ENCODE measurements at regions not wholly inside any gene's neighbourhood (a gene's known extent, or its start where the extent isn't known, plus 50 kb on each side); places are given as distances from the start of the nearest gene placed in this dataset.

- Histone ChIP-seq H3K9me2 (ENCODE audit: insufficient read depth, low read length) (no peaks in the 10 kb centered on the region), H3K27me3 (ENCODE audit: insufficient read depth, low read depth, low read length) (no peaks in the 10 kb centered on the region), H3K27ac (ENCODE audit: low read length) (no peak overlapping the region), H3K9ac (ENCODE audit: low read length) (no peak overlapping the region), H4K20me1 (ENCODE audit: insufficient read depth) (no peaks in the 10 kb centered on the region), H3K79me2 (replicated peaks; ENCODE audit: insufficient read depth, low read length) (no peaks in the 10 kb centered on the region), H3F3A (ENCODE audit: insufficient read depth, low read length, poor library complexity, severe bottlenecking) (no peaks in the 10 kb centered on the region), H3K36me3 (ENCODE audit: insufficient read depth, low read length) (no peaks in the 10 kb centered on the region), H3K9me3 (ENCODE audit: low read length) (no peaks in the 10 kb centered on the region), H2AFZ (ENCODE audit: low read depth, low read length) (no peak overlapping the region), H3K4me3 (ENCODE audit: low read length) (no peak overlapping the region), H3K4me2 (ENCODE audit: low read length) (no peak overlapping the region)
- TF ChIP-seq SMC3 (conservative IDR thresholded peaks at IDR 0.05; ENCODE audit: poor library complexity) (no peak), CTCF (IDR thresholded peaks at IDR 0.05; ENCODE audit: poor library complexity, severe bottlenecking) (no peak), EZH2 (IDR thresholded peaks at IDR 0.05; ENCODE audit: borderline replicate concordance, insufficient read depth, low read length, poor library complexity, severe bottlenecking) (no peak), POLR2AphosphoS5 (IDR thresholded peaks at IDR 0.05) (no peak), MXI1 (conservative IDR thresholded peaks at IDR 0.05; ENCODE audit: poor library complexity, severe bottlenecking) (no peak), EP300 (conservative IDR thresholded peaks at IDR 0.05; ENCODE audit: poor library complexity, severe bottlenecking) (no peak), TAF1 (IDR thresholded peaks at IDR 0.05; ENCODE audit: low read depth) (no peak), RAD21 (conservative IDR thresholded peaks at IDR 0.05) (no peak)
- TF ChIP-seq, protein P1, sequence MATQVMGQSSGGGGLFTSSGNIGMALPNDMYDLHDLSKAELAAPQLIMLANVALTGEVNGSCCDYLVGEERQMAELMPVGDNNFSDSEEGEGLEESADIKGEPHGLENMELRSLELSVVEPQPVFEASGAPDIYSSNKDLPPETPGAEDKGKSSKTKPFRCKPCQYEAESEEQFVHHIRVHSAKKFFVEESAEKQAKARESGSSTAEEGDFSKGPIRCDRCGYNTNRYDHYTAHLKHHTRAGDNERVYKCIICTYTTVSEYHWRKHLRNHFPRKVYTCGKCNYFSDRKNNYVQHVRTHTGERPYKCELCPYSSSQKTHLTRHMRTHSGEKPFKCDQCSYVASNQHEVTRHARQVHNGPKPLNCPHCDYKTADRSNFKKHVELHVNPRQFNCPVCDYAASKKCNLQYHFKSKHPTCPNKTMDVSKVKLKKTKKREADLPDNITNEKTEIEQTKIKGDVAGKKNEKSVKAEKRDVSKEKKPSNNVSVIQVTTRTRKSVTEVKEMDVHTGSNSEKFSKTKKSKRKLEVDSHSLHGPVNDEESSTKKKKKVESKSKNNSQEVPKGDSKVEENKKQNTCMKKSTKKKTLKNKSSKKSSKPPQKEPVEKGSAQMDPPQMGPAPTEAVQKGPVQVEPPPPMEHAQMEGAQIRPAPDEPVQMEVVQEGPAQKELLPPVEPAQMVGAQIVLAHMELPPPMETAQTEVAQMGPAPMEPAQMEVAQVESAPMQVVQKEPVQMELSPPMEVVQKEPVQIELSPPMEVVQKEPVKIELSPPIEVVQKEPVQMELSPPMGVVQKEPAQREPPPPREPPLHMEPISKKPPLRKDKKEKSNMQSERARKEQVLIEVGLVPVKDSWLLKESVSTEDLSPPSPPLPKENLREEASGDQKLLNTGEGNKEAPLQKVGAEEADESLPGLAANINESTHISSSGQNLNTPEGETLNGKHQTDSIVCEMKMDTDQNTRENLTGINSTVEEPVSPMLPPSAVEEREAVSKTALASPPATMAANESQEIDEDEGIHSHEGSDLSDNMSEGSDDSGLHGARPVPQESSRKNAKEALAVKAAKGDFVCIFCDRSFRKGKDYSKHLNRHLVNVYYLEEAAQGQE (IDR thresholded peaks at IDR 0.05; ENCODE audit: borderline replicate concordance) = no peak
Observed at GRCh38 chr17:55965051-55965450, 188.2 kb upstream of the ANKFN1 start.

DNA sequence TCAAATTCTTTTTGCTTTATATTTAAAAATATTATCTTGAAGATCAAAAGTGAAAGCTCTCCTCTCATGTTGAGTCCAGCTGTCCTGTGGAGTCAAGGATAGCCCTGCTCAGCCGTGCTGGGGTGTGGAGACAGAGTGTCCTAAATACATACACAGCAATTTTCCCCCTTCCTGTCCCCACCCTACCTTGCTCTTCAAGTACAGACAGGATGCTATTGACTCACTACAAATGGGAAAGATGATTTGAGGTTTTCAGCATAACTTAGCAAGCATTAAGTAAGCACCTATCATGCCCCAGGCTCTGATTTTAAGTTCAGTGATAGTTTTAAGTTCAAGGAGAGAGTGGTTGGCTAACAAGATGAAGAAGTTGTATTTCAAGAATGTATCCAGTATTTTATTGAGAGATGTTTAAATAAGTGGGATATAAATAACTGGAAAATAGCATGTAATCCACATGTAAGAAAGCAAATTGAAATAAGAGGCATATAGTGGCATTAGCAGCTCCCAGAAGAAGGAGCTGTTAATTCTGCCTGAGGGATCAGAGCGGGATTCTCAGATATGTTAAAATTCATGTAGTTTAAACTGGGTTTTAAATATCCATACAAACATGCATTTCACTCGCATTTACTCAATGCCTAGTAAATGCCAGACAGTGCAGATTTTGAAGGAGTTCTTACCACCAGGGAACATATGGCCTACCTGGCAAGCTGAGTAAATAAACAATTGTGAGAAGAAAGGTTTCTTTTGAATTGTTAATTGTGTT lies 183.5 kb upstream of the ANKFN1 start:
- Histone ChIP-seq H3K36me3 (ENCODE audit: insufficient read depth, low read length) (no peaks in the 10 kb centered on the region), H3K9me2 (ENCODE audit: insufficient read depth, low read length) (no peaks in the 10 kb centered on the region), H3K27me3 (ENCODE audit: insufficient read depth, low read depth, low read length) (no peaks in the 10 kb centered on the region), H3K79me2 (replicated peaks; ENCODE audit: insufficient read depth, low read length) (no peaks in the 10 kb centered on the region), H4K20me1 (ENCODE audit: insufficient read depth) (no peaks in the 10 kb centered on the region), H3F3A (ENCODE audit: insufficient read depth, low read length, poor library complexity, severe bottlenecking) (no peaks in the 10 kb centered on the region), H3K27ac (ENCODE audit: low read length) (no peak overlapping the region), H3K4me2 (ENCODE audit: low read length) (no peak overlapping the region), H2AFZ (ENCODE audit: low read depth, low read length) (no peak overlapping the region), H3K4me3 (ENCODE audit: low read length) (no peak overlapping the region), H3K9me3 (ENCODE audit: low read length) (no peaks in the 10 kb centered on the region), H3K9ac (ENCODE audit: low read length) (no peak overlapping the region)
- TF ChIP-seq TAF1 (IDR thresholded peaks at IDR 0.05; ENCODE audit: low read depth) (no peak), CTCF (IDR thresholded peaks at IDR 0.05; ENCODE audit: poor library complexity, severe bottlenecking) (no peak), RAD21 (conservative IDR thresholded peaks at IDR 0.05) (no peak), POLR2AphosphoS5 (IDR thresholded peaks at IDR 0.05) (no peak)
- TF ChIP-seq, protein P1 (IDR thresholded peaks at IDR 0.05; ENCODE audit: borderline replicate concordance) = no peak
